ENCODE measurements at regions not wholly inside any gene's neighbourhood (a gene's known extent, or its start where the extent isn't known, plus 50 kb on each side); places are given as distances from the start of the nearest gene placed in this dataset.

DNA sequence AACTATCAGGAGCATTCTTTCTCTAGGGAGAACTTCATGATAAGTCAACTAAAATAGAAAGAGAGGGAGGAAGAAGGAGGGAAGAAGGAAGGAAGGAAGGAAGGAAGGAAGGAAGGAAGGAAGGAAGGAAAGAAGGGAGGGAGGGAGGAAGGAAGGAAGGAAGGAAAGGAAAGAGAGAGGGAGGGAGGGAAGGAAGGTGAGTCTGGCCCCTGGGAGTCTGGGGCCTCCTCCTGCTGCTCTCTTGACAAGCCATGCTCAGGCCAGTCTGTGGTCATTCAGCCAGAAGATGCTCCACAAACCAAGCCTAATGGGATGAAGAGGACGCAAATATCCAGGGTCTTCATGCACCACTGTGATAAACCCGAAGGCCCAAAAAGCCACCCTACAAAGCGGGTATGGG, 216.4 kb upstream of the AGAP1 start:
- CTCF ChIA-PET = no interaction called here
- no peak for DNase-seq (ENCODE audit: low read depth)
- H3K27me3 ChIP-seq (ENCODE audit: control insufficient read depth, insufficient read depth, low read length) = no peaks in the 10 kb centered on the region

DNA sequence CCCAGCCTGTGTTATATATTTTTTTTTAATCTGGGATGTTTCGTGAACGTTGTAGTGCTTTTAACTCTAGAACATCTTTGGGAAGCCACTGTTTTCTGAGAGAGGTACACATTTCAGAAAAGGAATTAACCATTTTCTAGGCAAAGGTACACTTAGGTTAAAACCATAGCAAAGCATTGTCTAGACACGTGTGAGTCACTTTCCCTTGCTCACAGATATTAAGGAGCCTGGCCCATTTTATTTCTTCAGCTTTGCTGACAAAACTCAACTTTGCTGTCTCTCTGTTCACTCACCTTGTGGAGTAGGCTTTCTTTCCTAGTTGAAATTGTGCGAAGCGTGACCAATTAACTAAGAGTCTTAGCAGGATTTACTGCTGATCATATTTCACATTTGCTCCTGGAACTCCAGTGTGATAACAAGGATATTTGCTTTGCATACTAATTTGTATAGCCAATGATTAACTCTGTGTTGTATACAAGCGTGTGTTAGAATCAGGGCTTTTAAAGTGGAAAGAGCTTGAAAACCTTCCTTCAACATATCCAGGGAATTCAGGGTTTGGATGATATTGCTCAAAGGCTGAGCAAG, 215.0 kb upstream of the AGAP1 start:
- Histone ChIP-seq H3K36me3 (ENCODE audit: control insufficient read depth, insufficient read depth, low read length) (no peaks in the 10 kb centered on the region), H3K27me3 (ENCODE audit: control insufficient read depth, insufficient read depth, low read length) (no peaks in the 10 kb centered on the region), H3K4me3 (ENCODE audit: low read depth, low read length) (no peak overlapping the region)
- TF ChIP-seq, protein P1, sequence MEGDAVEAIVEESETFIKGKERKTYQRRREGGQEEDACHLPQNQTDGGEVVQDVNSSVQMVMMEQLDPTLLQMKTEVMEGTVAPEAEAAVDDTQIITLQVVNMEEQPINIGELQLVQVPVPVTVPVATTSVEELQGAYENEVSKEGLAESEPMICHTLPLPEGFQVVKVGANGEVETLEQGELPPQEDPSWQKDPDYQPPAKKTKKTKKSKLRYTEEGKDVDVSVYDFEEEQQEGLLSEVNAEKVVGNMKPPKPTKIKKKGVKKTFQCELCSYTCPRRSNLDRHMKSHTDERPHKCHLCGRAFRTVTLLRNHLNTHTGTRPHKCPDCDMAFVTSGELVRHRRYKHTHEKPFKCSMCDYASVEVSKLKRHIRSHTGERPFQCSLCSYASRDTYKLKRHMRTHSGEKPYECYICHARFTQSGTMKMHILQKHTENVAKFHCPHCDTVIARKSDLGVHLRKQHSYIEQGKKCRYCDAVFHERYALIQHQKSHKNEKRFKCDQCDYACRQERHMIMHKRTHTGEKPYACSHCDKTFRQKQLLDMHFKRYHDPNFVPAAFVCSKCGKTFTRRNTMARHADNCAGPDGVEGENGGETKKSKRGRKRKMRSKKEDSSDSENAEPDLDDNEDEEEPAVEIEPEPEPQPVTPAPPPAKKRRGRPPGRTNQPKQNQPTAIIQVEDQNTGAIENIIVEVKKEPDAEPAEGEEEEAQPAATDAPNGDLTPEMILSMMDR (IDR thresholded peaks at IDR 0.05; ENCODE audit: insufficient read depth, low read depth, low read length) = no peak
- ChIA-PET CTCF (interaction anchor here (1.0 kb wide), 1 partner anchor 11 kb away, joined by 3 read pairs; no protein-coding TSS in a partner anchor), POLR2A (no interaction called here)
- DNase-seq (ENCODE audit: low read depth) = no peak

More for the DNA sequence above, 216.4 kb upstream of the AGAP1 start:
- POLR2A ChIA-PET = no interaction called here
- TF ChIP-seq, protein P1 (IDR thresholded peaks at IDR 0.05; ENCODE audit: insufficient read depth, low read depth, low read length) = no peak
- Histone ChIP-seq H3K4me3 (ENCODE audit: low read depth, low read length) (no peak overlapping the region), H3K36me3 (ENCODE audit: control insufficient read depth, insufficient read depth, low read length) (no peaks in the 10 kb centered on the region)

DNA sequence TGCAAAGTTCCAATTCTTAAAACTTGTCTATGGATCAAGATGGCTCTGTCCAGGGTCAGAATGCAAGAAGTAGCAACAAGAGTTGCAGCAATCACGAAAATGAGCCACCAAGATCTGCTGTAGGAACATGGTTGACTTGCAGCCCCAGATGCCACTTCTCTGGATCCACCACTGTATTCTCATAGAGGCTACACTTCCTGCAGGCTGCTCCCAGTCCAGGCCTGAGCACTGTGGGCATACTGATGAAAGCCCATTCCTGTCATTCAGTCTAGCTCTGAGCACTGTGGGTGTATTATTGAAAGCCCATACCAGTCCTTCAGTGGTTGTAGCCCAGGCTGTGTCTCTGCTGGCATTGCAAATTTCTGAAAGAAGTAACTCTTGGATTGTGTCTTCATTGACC, 213.9 kb upstream of the AGAP1 start:
- POLR2A ChIA-PET = no interaction called here
- TF ChIP-seq, protein P1 (IDR thresholded peaks at IDR 0.05; ENCODE audit: insufficient read depth, low read depth, low read length) = no peak
- Histone ChIP-seq H3K36me3 (ENCODE audit: control insufficient read depth, insufficient read depth, low read length) (no peaks in the 10 kb centered on the region), H3K4me3 (ENCODE audit: low read depth, low read length) (no peak overlapping the region), H3K27me3 (ENCODE audit: control insufficient read depth, insufficient read depth, low read length) (no peaks in the 10 kb centered on the region)
- CTCF ChIA-PET = no interaction called here
- no peak for DNase-seq (ENCODE audit: low read depth)

DNA sequence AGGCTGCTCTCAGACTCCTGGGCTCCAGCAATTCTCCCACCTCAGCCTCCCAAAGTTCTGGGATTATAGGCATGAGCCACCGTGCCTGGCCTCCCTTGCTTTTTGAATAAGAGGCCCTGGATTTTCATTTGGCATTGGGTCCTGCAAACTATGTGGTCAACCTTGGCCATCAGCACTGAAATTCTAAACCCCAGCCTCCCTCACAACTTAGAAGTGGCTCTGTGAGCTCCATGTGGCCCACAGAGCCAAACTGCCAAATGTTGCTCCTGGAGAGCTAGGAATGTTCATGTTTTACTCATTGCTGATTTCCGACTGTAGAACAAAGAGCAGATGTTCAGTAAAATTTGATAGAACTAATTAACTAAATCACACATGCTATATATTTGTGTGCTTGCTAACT, 210.6 kb upstream of the AGAP1 start:
- POLR2A ChIA-PET = no interaction called here
- CTCF ChIA-PET = interaction anchor here (0.7 to 1.1 kb wide), 2 partner anchors 15 to 499 kb away, joined by 3 to 4 read pairs; no protein-coding TSS in a partner anchor
- peaks cover 5% of the 10 kb centered on the region; the same call in 1 of the 2 replicates for H3K27me3 ChIP-seq (ENCODE audit: control insufficient read depth, insufficient read depth, low read length)
- H3K36me3 ChIP-seq (ENCODE audit: control insufficient read depth, insufficient read depth, low read length) = no peaks in the 10 kb centered on the region
- no peak for DNase-seq (ENCODE audit: low read depth)
- TF ChIP-seq, protein P1 (IDR thresholded peaks at IDR 0.05; ENCODE audit: insufficient read depth, low read depth, low read length) = no peak
- H3K4me3 ChIP-seq (ENCODE audit: low read depth, low read length) = no peak overlapping the region

DNA sequence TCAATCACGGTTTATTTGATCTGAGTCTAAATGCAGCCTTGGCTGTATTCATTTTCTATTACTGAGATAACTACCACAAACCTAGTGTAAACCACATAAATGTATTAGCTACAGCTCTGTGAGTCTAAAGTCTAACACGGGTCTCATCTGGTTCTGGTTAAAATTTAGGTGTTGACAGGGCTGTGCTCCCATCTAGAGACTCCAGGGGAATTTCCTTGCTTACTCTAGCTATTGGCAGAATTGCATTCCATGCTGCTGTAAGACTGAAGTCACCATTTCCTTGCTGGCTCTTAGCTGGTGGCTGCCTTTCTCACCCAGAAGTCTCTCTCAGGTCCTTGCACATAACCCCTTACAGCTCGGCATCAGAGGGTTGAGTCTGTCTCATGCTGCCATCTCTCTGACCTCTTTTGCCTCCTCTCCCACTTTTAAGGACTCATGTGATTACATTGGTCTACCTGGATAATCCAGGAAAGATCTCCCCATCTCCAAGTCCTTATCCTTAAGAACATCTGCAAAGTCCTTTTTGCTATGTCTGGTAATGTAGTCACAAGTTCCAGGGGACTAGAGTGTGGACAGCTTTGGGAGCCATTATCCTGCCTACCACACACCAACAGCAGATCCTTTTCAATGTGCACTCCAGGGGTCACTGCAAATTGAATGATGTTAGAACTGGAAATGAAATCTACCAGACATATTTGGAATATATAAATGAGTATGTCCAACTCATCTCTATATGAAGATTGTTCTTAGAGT, 207.0 kb upstream of the AGAP1 start:
- H3K36me3 ChIP-seq (ENCODE audit: control insufficient read depth, insufficient read depth, low read length) = no peaks in the 10 kb centered on the region
- TF ChIP-seq, protein P1 (IDR thresholded peaks at IDR 0.05; ENCODE audit: insufficient read depth, low read depth, low read length) = no peak
- peaks cover 5% of the 10 kb centered on the region; the same call in 1 of the 2 replicates for H3K27me3 ChIP-seq (ENCODE audit: control insufficient read depth, insufficient read depth, low read length)
- peak; percentile 4 for DNase-seq (ENCODE audit: low read depth)
- H3K4me3 ChIP-seq (ENCODE audit: low read depth, low read length) = no peak overlapping the region
- CTCF ChIA-PET = interaction anchor here (0.6 to 2.3 kb wide), 5 partner anchors 9 to 153 kb away, joined by 3 to 6 read pairs (median 4); no protein-coding TSS in a partner anchor
- POLR2A ChIA-PET = no interaction called here
